Cardiac fibroblast (primary cell): ENCODE measurements at regions not wholly inside any gene's neighbourhood (a gene's known extent, or its start where the extent isn't known, plus 50 kb on each side); places are given as distances from the start of the nearest gene placed in this dataset.
A peak's percentile ranks its signal among the peaks of the same experiment; 100 is the strongest.
"Not testable (repeated sequence)": the region's sequence is repeated elsewhere in the genome, so short reads cannot be mapped to it uniquely, and the experiment has no call there.

Experiments
- DNase-seq, 2 donors: peaks; one replicate each; pipeline versions ENCODE4 v3.0.0 to v3.0.0-alpha.2; 2010; ENCODE audit warnings: low read depth in 2 of 2
- H3K4me3 ChIP-seq, 2 donors: replicated peaks in 1 of 2; 1 replicate in 1 of 2; 2 replicates in 1 of 2; pipeline ENCODE4 v1.5.1; 2011; ENCODE audit warnings: low read depth in 2 of 2, low read length in 2 of 2, mild to moderate bottlenecking in 2 of 2, moderate library complexity in 1 of 2
- TF ChIP-seq, protein P1 (sequence below): IDR thresholded peaks from one replicate; pipeline ENCODE4 v1.5.1; 2011; ENCODE audit warnings: low read depth, mild to moderate bottlenecking, low read length, inconsistent platforms

DNA sequence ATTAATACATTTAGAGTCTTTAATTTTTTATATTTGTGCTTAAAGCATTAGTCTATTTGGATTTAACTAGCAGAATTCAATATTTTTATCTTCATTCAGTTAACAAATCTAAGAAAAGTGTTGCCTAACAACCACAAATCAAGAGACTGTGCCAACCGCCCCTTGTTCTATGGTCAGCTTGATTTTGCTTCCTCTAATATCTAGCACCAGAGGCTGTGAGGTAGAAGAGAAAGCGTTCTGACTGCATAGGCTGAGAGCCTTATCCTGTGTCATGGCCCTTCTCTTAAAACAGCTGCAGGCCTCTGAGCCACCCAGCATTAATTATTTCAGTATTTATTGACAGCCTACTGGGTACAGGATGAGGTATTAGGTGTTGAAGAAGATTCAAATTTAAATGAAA, 693.0 kb upstream of the CDH6 start:
- no peak overlapping the region for H3K4me3 ChIP-seq
- TF ChIP-seq, protein P1, sequence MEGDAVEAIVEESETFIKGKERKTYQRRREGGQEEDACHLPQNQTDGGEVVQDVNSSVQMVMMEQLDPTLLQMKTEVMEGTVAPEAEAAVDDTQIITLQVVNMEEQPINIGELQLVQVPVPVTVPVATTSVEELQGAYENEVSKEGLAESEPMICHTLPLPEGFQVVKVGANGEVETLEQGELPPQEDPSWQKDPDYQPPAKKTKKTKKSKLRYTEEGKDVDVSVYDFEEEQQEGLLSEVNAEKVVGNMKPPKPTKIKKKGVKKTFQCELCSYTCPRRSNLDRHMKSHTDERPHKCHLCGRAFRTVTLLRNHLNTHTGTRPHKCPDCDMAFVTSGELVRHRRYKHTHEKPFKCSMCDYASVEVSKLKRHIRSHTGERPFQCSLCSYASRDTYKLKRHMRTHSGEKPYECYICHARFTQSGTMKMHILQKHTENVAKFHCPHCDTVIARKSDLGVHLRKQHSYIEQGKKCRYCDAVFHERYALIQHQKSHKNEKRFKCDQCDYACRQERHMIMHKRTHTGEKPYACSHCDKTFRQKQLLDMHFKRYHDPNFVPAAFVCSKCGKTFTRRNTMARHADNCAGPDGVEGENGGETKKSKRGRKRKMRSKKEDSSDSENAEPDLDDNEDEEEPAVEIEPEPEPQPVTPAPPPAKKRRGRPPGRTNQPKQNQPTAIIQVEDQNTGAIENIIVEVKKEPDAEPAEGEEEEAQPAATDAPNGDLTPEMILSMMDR: no peak
- no peak for DNase-seq

DNA sequence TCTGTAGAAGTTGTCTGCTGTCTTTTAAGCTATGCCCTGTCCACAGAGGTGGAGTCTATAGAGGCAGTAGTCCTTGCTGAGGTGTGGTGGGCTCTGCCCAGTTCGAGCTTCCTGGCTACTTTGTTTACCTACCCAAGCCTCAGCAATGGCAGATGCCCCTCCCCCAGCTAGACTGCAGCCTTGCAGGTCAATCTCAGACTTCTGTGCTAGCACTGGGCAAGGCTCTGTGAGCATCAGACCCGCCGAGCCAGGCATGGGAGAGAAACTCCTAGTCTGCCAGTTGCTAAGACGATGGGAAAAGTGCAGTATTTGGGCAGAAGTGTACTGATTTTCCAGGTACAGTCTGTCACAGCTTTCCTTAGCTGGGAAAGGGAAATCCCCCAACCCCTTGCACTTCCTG, 694.1 kb upstream of the CDH6 start:
- DNase-seq: no peak
- TF ChIP-seq, protein P1: no peak
- no peak overlapping the region for H3K4me3 ChIP-seq

DNA sequence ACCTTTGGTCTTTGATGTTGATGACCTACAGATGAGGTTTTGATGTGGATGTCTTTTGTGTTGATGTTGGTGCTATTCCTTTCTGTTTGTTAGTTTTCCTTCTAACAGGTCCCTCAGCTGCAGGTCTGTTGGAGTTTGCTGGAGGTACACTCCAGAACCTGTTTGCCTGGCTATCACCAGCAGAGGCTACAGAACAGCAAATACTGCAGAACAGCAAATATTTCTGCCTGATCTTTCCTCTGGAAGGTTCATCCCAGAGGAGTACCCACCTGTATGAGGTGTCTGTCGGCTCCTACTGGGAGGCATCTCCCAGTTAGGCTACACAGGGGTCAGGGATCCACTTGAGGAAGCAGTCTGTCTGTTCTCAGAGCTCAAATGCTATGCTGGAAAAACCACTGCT, 694.5 kb upstream of the CDH6 start:
- no peak for DNase-seq
- TF ChIP-seq, protein P1: no peak
- no peak overlapping the region for H3K4me3 ChIP-seq

DNA sequence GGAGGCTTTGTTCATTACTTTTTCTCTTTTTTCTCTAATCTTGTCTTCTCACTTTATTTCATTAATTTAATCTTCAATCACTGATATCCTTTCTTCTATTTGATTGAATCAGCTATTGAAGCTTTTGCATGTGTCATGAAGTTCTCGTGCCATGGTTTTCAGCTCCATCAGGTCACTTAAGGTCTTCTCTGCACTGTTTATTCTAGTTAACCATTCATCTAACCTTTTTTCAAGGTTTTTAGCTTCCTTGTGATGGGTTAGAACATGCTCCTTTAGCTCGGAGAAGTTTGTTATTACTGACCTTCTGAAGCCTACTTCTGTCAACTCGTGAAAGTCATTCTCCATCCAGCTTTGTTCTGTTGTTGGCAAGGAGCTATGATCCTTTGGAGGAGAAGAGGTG, 695.0 kb upstream of the CDH6 start:
- DNase-seq, H3K4me3 ChIP-seq: not testable (repeated sequence)

DNA sequence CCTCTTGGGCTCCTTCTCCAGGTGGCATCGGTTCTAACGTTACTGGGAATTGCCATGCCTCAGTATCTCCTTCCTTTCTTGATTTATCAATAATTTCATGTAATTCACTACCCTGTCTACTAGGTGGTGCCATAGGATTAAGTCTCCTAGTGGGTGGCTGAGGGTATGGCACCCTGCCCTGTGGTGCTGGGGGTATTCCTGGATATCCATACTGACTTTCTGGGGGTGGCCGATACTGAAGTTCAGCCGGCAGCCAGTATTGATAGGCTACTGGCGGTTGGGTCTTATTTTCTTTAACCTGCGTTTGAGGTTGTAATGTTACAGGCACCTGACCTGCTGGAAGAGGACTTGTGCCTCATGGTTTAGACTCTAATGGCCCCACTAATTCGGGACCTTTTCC, 699.4 kb upstream of the CDH6 start:
- not testable (repeated sequence) for H3K4me3 ChIP-seq, DNase-seq
- TF ChIP-seq, protein P1: peak; percentile 9

DNA sequence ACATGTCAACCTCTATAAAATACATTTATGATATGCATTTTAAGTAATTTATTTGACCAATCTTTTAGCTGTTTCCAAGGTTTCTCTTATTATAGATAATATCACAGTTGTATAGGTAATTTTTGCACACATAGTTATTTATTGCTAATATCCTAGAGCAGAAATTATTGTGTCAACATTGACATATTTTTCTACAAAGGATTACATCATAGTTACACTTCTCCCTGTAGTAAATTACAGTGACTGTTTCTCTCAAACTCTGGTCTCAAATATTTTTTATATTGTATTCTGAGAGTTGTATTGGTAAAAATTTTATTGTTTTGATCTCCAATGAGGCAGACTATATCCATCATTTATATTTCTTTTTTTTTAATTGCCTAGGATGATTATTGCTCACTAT, 714.4 kb upstream of the CDH6 start:
- H3K4me3 ChIP-seq: no peak overlapping the region
- no peak for DNase-seq
- TF ChIP-seq, protein P1: no peak

DNA sequence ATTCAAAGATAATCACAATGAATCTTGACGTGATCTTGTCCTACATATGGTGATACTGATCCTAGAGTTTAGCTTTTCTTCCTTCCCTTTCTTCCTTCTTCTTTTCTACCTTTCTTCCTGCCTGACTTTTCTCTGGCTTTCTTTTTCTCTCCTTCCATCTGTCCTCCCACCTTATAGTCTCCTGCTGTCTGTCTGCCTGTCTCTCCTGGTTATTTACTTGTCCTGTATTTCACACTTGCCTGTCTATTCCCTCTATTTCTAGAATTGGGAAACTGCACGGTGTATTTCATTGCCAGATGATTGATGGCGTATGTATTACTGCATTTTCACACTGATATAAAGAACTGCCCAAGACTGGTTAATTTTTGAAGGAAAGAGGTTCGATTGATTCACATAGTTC, 718.1 kb upstream of the CDH6 start:
- H3K4me3 ChIP-seq: no peak overlapping the region
- TF ChIP-seq, protein P1: no peak
- no peak for DNase-seq
